Gastrocnemius medialis (tissue), 4 donors: ENCODE measurements at regions not wholly inside any gene's neighbourhood (a gene's known extent, or its start where the extent isn't known, plus 50 kb on each side); places are given as distances from the start of the nearest gene placed in this dataset.

Source experiments
- ATAC-seq, 2 donors: fragments of 150-250 bp; one replicate each; pipeline ENCODE4 v1.9.1; 2016
- DNase-seq, 2 donors: peaks; one replicate each; pipeline ENCODE4 v3.0.0-alpha.2; 2019
- H3K27ac ChIP-seq, 4 donors: fragments of 200-600 bp; sonication (generic); 1 replicate in 1 of 4; 2 replicates in 3 of 4; pipeline ENCODE4 v1.5.1; 2016 to 2018; ENCODE audit warnings: mild to moderate bottlenecking in 2 of 4, moderate library complexity in 1 of 4
- H3K27me3 ChIP-seq, 3 donors: fragments of 200-600 bp; sonication (generic) in 2 of 3; 1 replicate in 1 of 3; 2 replicates in 2 of 3; pipeline versions ENCODE4 v1.5.1 to v1.6.0; 2016 to 2019; ENCODE audit warnings: mild to moderate bottlenecking in 1 of 3, moderate library complexity in 1 of 3
- H3K36me3 ChIP-seq, 2 donors: fragments of 200-600 bp; sonication (generic) in 1 of 2; one replicate each; pipeline ENCODE4 v1.5.1; 2017 to 2018
- H3K4me1 ChIP-seq, 2 donors: fragments of 200-600 bp; sonication (generic) in 1 of 2; one replicate each; pipeline ENCODE4 v1.5.1; 2016 to 2017; ENCODE audit warnings: mild to moderate bottlenecking in 2 of 2
- H3K4me3 ChIP-seq, 4 donors: fragments of 200-600 bp; sonication (generic) in 3 of 4; 1 replicate in 1 of 4; 2 replicates in 3 of 4; pipeline ENCODE4 v1.5.1; 2016 to 2019; ENCODE audit warnings: mild to moderate bottlenecking in 2 of 4
- H3K9me3 ChIP-seq, 3 donors: fragments of 200-600 bp; sonication (generic) in 2 of 3; 1 replicate in 1 of 3; 2 replicates in 2 of 3; pipeline ENCODE4 v1.5.1; 2016 to 2019
- CTCF ChIP-seq, 5 experiments: fragments of 450-650 bp in 3 of 5; fragments of 200-600 bp in 2 of 5; sonication (generic) in 2 of 5; IDR thresholded peaks in 4 of 5; conservative IDR thresholded peaks in 1 of 5; 1 replicate in 4 of 5; 2 replicates in 1 of 5; pipeline ENCODE4 v1.5.1; 2016 to 2019; ENCODE audit warnings: antibody characterized with exemption in 5 of 5, mild to moderate bottlenecking in 3 of 5, moderate library complexity in 3 of 5
- POLR2A ChIP-seq, 2 donors: fragments of 450-650 bp; IDR thresholded peaks; one replicate each; pipeline ENCODE4 v1.6.1; 2017; ENCODE audit warnings: antibody characterized with exemption in 2 of 2, mild to moderate bottlenecking in 2 of 2, moderate library complexity in 2 of 2
- in situ Hi-C, 4 donors: fragments of 200-750 bp; cut with MboI; loops; one replicate each; pipeline versions ENCODE4 v1.15.0 to v1.8.0; 2017; ENCODE audit warnings: low sequenced_read_pairs in 4 of 4
- intact Hi-C: fragments of 100-400 bp; cut with DNase I; formaldehyde crosslinking; loops from one replicate; pipeline ENCODE4 v1.15.1; 2023; ENCODE audit warnings: low total_unique reads

- Histone ChIP-seq H3K36me3 (no peaks in the 10 kb centered on the region), H3K27me3 (no peaks in the 10 kb centered on the region), H3K4me1 (no peaks in the 10 kb centered on the region), H3K27ac (no peak overlapping the region), H3K4me3 (no peak overlapping the region), H3K9me3 (peaks cover 0 to 3% (median 0%) of the 10 kb centered on the region in 3 donors)
- in situ Hi-C loops = loop anchor here (10.0 to 25.0 kb wide), 3 partner anchors 475 to 853 kb away; partner anchors contain the start of gene HDAC4 (in 1 of the 4)
- intact Hi-C loops = no loop called here
- TF ChIP-seq CTCF (IDR thresholded peaks at IDR 0.05 in 4 of 5, conservative IDR thresholded peaks at IDR 0.05 in 1 of 5) = no peak
- no peak for TF ChIP-seq POLR2A (IDR thresholded peaks at IDR 0.05)
- DNase-seq (no peak), ATAC-seq (no peak)
Observed at GRCh38 chr2:239887604-239888003, 137.5 kb downstream of the NDUFA10 start.

- H3K4me3 ChIP-seq = peak overlapping the region in 1 of 4 donors; percentile 3
- peaks cover 0 to 4% of the 10 kb centered on the region in 2 donors for H3K4me1 ChIP-seq
- intact Hi-C loops = no loop called here
- no peak overlapping the region for H3K27ac ChIP-seq
- peaks cover 0 to 3% (median 0%) of the 10 kb centered on the region in 3 donors for H3K9me3 ChIP-seq
- in situ Hi-C loops = loop anchor here (10.0 to 25.0 kb wide), 3 partner anchors 474 to 852 kb away; partner anchors contain the start of gene HDAC4 (in 1 of the 4)
- TF ChIP-seq POLR2A (IDR thresholded peaks at IDR 0.05) = no peak
- no peak for TF ChIP-seq CTCF (IDR thresholded peaks at IDR 0.05 in 4 of 5, conservative IDR thresholded peaks at IDR 0.05 in 1 of 5)
- no peaks in the 10 kb centered on the region for H3K27me3 ChIP-seq
- DNase-seq (no peak), ATAC-seq (no peak)
- H3K36me3 ChIP-seq = no peaks in the 10 kb centered on the region
Observed at GRCh38 chr2:239886781-239887180, 138.4 kb downstream of the NDUFA10 start.

- H3K27me3 ChIP-seq = no peaks in the 10 kb centered on the region
- H3K36me3 ChIP-seq = no peaks in the 10 kb centered on the region
- no peak overlapping the region for H3K27ac ChIP-seq
- TF ChIP-seq POLR2A (IDR thresholded peaks at IDR 0.05) (no peak), CTCF (IDR thresholded peaks at IDR 0.05 in 4 of 5, conservative IDR thresholded peaks at IDR 0.05 in 1 of 5) (no peak)
- H3K9me3 ChIP-seq = peaks cover 0 to 3% (median 0%) of the 10 kb centered on the region in 3 donors
- DNase-seq (no peak), ATAC-seq (no peak)
- no peak overlapping the region for H3K4me3 ChIP-seq
- H3K4me1 ChIP-seq = peaks cover 0 to 6% of the 10 kb centered on the region in 2 donors
- intact Hi-C loops = no loop called here
- in situ Hi-C loops = loop anchor here (10.0 to 25.0 kb wide), 3 partner anchors 473 to 850 kb away; partner anchors contain the start of gene HDAC4 (in 1 of the 4)
Observed at GRCh38 chr2:239884875-239885274, 140.3 kb downstream of the NDUFA10 start.

GRCh38 chr2:239884051-239884405, 141.1 kb downstream of the NDUFA10 start:
- Histone ChIP-seq H3K27ac (no peak overlapping the region), H3K27me3 (no peaks in the 10 kb centered on the region), H3K4me3 (no peak overlapping the region), H3K4me1 (peaks cover 0 to 6% of the 10 kb centered on the region in 2 donors), H3K9me3 (peaks cover 0 to 3% (median 0%) of the 10 kb centered on the region in 3 donors), H3K36me3 (no peaks in the 10 kb centered on the region)
- DNase-seq (no peak), ATAC-seq (no peak)
- TF ChIP-seq POLR2A (IDR thresholded peaks at IDR 0.05) (no peak), CTCF (IDR thresholded peaks at IDR 0.05 in 4 of 5, conservative IDR thresholded peaks at IDR 0.05 in 1 of 5) (no peak)
- intact Hi-C loops (no loop called here), in situ Hi-C loops (loop anchor here (10.0 to 25.0 kb wide), 3 partner anchors 472 to 849 kb away; partner anchors contain the start of gene HDAC4 (in 1 of the 4))
